Progenitor cell of endocrine pancreas (in vitro differentiated cells): ENCODE measurements at regions not wholly inside any gene's neighbourhood (a gene's known extent, or its start where the extent isn't known, plus 50 kb on each side); places are given as distances from the start of the nearest gene placed in this dataset.

ENCODE experiments used
- DNase-seq: peaks from one replicate; pipeline ENCODE4 v3.0.0; 2021; ENCODE audit warnings: low spot score; ENCODE audit not compliant: unreplicated experiment
- H3K27ac Mint-ChIP-seq: 2 replicates; pipeline ENCODE4 v1.8.0; 2021; ENCODE audit warnings: mild to moderate bottlenecking, moderate library complexity, mixed read lengths
- H3K27me3 Mint-ChIP-seq: 2 replicates; pipeline ENCODE4 v1.8.0; 2021; ENCODE audit warnings: mixed read lengths
- H3K36me3 Mint-ChIP-seq: 2 replicates; pipeline ENCODE4 v1.8.0; 2022; ENCODE audit warnings: mixed read lengths; ENCODE audit not compliant: insufficient read depth
- H3K4me1 Mint-ChIP-seq: 2 replicates; pipeline ENCODE4 v1.8.0; 2021; ENCODE audit warnings: low read depth, mixed read lengths
- H3K4me3 Mint-ChIP-seq: 2 replicates; pipeline ENCODE4 v1.8.0; 2021; ENCODE audit warnings: low read depth, mild to moderate bottlenecking, moderate library complexity, mixed read lengths
- H3K9me3 Mint-ChIP-seq: 2 replicates; pipeline ENCODE4 v1.8.0; 2021; ENCODE audit warnings: low read depth, mixed read lengths
- CTCF ChIP-seq: fragments of 200-600 bp; sonication (generic); IDR thresholded peaks from one replicate; pipeline ENCODE4 v1.5.0; 2021; ENCODE audit warnings: antibody characterized with exemption, mild to moderate bottlenecking; ENCODE audit not compliant: unreplicated experiment

DNA sequence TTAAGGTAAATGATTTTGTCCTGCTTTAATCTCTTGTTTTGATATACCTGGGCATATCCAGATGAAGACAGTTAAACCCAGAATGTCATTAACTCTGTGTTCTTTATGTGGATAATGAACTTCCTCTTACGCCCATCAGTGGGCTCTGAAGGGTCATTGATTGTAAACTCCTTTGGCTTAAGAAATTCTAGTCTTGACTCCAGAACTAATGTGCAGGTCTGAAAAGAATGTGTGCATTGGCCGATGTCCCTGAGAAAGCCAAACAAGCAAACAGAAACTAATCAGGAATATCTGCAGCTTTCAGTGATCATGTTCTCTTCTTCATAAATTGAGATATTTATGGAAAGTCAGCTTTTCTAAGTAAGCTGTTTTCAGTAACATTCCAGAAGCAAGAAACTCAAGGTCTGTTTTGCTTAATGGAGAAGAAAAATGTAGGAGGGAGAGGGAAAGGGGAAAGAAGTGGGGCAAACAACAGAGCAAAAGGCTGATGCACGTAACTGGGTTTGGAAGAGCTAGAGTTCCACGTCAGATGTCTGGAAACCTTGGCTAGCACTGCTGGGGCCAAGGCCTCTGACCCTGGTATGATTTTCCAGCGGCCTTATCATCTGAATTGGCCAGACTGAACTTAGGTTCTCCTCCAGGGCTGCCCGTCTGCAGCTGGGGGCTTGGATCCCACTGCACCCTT, 61.3 kb upstream of the FHL2 start:
- no peaks in the 10 kb centered on the region for H3K36me3 Mint-ChIP-seq
- no peaks in the 10 kb centered on the region for H3K9me3 Mint-ChIP-seq
- TF ChIP-seq CTCF: no peak

DNA sequence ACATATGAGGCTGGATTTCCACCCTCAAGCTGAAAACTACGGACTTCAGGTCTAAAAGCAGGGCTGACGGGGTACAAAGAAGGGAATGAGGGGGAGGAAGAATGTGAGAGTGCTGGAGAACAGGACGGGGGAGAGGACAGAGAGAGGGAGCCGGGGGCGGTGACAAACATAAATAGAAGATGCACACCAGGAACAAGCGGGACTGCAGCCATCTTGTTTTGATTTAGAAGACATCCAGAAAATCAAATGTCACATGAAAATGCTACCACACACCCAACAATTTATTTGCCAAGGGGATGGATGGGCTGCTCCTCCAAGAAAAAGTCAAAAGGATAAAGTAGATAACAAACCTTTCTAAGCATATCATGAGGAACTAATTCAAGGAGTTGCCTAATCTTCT, 59.2 kb upstream of the FHL2 start:
- no peak for TF ChIP-seq CTCF
- Mint-ChIP-seq H3K36me3 (no peaks in the 10 kb centered on the region), H3K27ac (no peak overlapping the region), H3K9me3 (no peaks in the 10 kb centered on the region), H3K4me3 (no peak overlapping the region), H3K27me3 (no peaks in the 10 kb centered on the region), H3K4me1 (peaks cover 16% of the 10 kb centered on the region)
- DNase-seq: no peak

More for the DNA sequence above, 61.3 kb upstream of the FHL2 start:
- Mint-ChIP-seq H3K27ac (no peak overlapping the region), H3K4me1 (peaks cover 11% of the 10 kb centered on the region), H3K27me3 (no peaks in the 10 kb centered on the region), H3K4me3 (no peak overlapping the region)
- DNase-seq: no peak

DNA sequence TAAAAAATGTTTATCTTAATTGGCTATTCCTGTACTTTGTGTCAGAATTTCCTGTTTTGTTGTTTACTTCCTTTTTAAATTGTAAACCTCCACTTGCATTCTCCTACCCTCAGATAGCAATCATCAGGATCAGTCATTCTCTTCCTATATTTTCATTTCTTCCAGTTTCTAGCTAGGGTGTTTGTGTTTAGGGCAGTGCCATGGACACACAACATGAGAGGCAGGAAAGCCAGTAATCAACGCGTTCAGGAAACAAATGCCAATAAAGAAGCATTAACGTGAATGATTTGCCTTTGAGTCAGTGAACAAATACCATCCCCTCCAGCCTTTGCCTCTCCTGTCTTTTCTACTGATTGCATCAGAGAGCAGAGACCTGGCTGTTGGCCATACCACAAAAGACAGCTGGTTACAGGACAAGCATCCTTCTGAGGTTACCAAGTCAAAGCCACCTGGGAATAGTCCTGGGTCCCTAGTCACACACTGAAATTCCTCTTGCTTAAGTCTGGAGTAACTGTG, 56.7 kb upstream of the FHL2 start:
- no peak for DNase-seq
- Mint-ChIP-seq H3K4me3 (no peak overlapping the region), H3K9me3 (no peaks in the 10 kb centered on the region), H3K27ac (no peak overlapping the region), H3K4me1 (peaks cover 16% of the 10 kb centered on the region), H3K27me3 (no peaks in the 10 kb centered on the region), H3K36me3 (no peaks in the 10 kb centered on the region)
- TF ChIP-seq CTCF: no peak

GRCh38 chr2:105454801-105455485, 56.1 kb upstream of the FHL2 start:
- H3K9me3 Mint-ChIP-seq: no peaks in the 10 kb centered on the region
- no peaks in the 10 kb centered on the region for H3K36me3 Mint-ChIP-seq
- no peak overlapping the region for H3K4me3 Mint-ChIP-seq
- H3K27ac Mint-ChIP-seq: no peak overlapping the region
- DNase-seq: no peak
- H3K27me3 Mint-ChIP-seq: no peaks in the 10 kb centered on the region
- peaks cover 12% of the 10 kb centered on the region for H3K4me1 Mint-ChIP-seq
- TF ChIP-seq CTCF: peak; percentile 29

GRCh38 chr2:105451571-105452166, 52.8 kb upstream of the FHL2 start:
- Mint-ChIP-seq H3K9me3 (no peaks in the 10 kb centered on the region), H3K27ac (no peak overlapping the region), H3K27me3 (peaks cover 3% of the 10 kb centered on the region), H3K4me1 (peaks cover 11% of the 10 kb centered on the region), H3K36me3 (no peaks in the 10 kb centered on the region), H3K4me3 (no peak overlapping the region)
- no peak for DNase-seq
- no peak for TF ChIP-seq CTCF
